ENCODE measurements at regions not wholly inside any gene's neighbourhood (a gene's known extent, or its start where the extent isn't known, plus 50 kb on each side); places are given as distances from the start of the nearest gene placed in this dataset.

GRCh38 chr15:57881361-57881760, 174.8 kb downstream of the POLR2M start:
- TF ChIP-seq CTCF (IDR thresholded peaks at IDR 0.05; ENCODE audit: insufficient read depth, low read length): no peak
- no peak for TF ChIP-seq SPI1 (IDR thresholded peaks at IDR 0.05; ENCODE audit: borderline replicate concordance, low read depth)
- Histone ChIP-seq H3K27ac (replicated peaks) (no peak overlapping the region), H3K4me3 (replicated peaks; ENCODE audit: insufficient read depth, low read length) (no peak overlapping the region), H3K27me3 (ENCODE audit: insufficient read depth, poor library complexity, severe bottlenecking) (no peaks in the 10 kb centered on the region)
- no peak for DNase-seq (ENCODE audit: low read depth in 1 of 2, low spot score in 1 of 2)

GRCh38 chr15:57881972-57882371, 175.5 kb downstream of the POLR2M start:
- H3K27ac ChIP-seq (replicated peaks): no peak overlapping the region
- no peak for TF ChIP-seq REST (IDR thresholded peaks at IDR 0.05; ENCODE audit: insufficient replicate concordance, low read depth)
- TF ChIP-seq CTCF (IDR thresholded peaks at IDR 0.05; ENCODE audit: insufficient read depth, low read length): no peak
- TF ChIP-seq GABPA (IDR thresholded peaks at IDR 0.05; ENCODE audit: low read depth): no peak
- TF ChIP-seq POLR2AphosphoS5 (IDR thresholded peaks at IDR 0.05; ENCODE audit: low read depth): no peak
- TF ChIP-seq SPI1 (IDR thresholded peaks at IDR 0.05; ENCODE audit: borderline replicate concordance, low read depth): no peak
- no peak overlapping the region for H3K4me3 ChIP-seq (replicated peaks; ENCODE audit: insufficient read depth, low read length)
- no peaks in the 10 kb centered on the region for H3K27me3 ChIP-seq (ENCODE audit: insufficient read depth, poor library complexity, severe bottlenecking)
- no peak for DNase-seq (ENCODE audit: low read depth in 1 of 2, low spot score in 1 of 2)

- Histone ChIP-seq H3K27me3 (ENCODE audit: insufficient read depth, poor library complexity, severe bottlenecking) (no peaks in the 10 kb centered on the region), H3K4me3 (replicated peaks; ENCODE audit: insufficient read depth, low read length) (no peak overlapping the region), H3K27ac (replicated peaks) (no peak overlapping the region)
- no peak for DNase-seq (ENCODE audit: low read depth in 1 of 2, low spot score in 1 of 2)
- no peak for TF ChIP-seq SPI1 (IDR thresholded peaks at IDR 0.05; ENCODE audit: borderline replicate concordance, low read depth)
- TF ChIP-seq REST (IDR thresholded peaks at IDR 0.05; ENCODE audit: insufficient replicate concordance, low read depth): no peak
- TF ChIP-seq CTCF (IDR thresholded peaks at IDR 0.05; ENCODE audit: insufficient read depth, low read length): no peak
- no peak for TF ChIP-seq GABPA (IDR thresholded peaks at IDR 0.05; ENCODE audit: low read depth)
- no peak for TF ChIP-seq POLR2AphosphoS5 (IDR thresholded peaks at IDR 0.05; ENCODE audit: low read depth)
Measured at GRCh38 chr15:57883701-57884100, 177.2 kb downstream of the POLR2M start.

GRCh38 chr15:57884936-57885335, 178.4 kb downstream of the POLR2M start:
- H3K4me3 ChIP-seq (replicated peaks; ENCODE audit: insufficient read depth, low read length): no peak overlapping the region

More at GRCh38 chr15:57884936-57885335, 178.4 kb downstream of the POLR2M start:
- H3K27me3 ChIP-seq (ENCODE audit: insufficient read depth, poor library complexity, severe bottlenecking): no peaks in the 10 kb centered on the region
- TF ChIP-seq GABPA (IDR thresholded peaks at IDR 0.05; ENCODE audit: low read depth): no peak
- no peak for TF ChIP-seq SPI1 (IDR thresholded peaks at IDR 0.05; ENCODE audit: borderline replicate concordance, low read depth)
- TF ChIP-seq CTCF (IDR thresholded peaks at IDR 0.05; ENCODE audit: insufficient read depth, low read length): no peak
- no peak for TF ChIP-seq POLR2AphosphoS5 (IDR thresholded peaks at IDR 0.05; ENCODE audit: low read depth)
- TF ChIP-seq REST (IDR thresholded peaks at IDR 0.05; ENCODE audit: insufficient replicate concordance, low read depth): no peak
- no peak overlapping the region for H3K27ac ChIP-seq (replicated peaks)
- DNase-seq (ENCODE audit: low read depth in 1 of 2, low spot score in 1 of 2): no peak
